ENCODE measurements at regions not wholly inside any gene's neighbourhood (a gene's known extent, or its start where the extent isn't known, plus 50 kb on each side); places are given as distances from the start of the nearest gene placed in this dataset.
"Not testable (repeated sequence)": the region's sequence is repeated elsewhere in the genome, so short reads cannot be mapped to it uniquely, and the experiment has no call there.

DNA sequence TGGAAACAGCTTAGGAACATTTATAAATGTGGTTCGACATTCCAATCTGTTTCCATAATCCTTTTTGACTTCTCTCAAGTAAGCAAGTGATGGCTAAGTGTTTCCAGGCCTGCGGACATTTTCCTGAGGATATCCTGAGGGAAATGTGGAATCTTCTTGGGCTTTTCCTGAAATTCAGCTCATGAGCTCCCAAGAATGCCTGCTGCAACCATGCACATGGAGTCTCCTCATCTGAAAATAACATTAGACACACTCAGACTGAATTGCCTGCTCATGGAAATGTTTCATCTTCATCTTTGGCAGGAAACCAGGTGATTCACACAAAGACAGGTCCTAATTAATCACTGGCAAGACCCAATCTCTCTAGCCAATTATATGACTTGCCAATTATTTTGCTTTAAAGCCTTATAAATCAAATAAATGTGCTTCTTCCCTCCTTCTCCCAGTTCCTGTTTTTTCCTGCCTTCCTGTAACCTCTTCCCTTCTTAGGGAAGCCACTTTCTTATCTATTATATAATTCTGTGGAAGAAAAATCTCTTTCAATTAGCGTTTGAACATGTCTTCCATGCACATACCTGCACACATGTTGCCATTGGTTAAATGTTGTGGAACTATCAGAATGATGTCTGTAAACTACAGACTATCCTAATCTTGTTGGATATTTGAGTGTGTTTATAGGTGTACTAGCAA lies 104.6 kb upstream of the MXRA5 start:
- DNase-seq (ENCODE audit: extremely low read depth, low read depth): peak; percentile 19

DNA sequence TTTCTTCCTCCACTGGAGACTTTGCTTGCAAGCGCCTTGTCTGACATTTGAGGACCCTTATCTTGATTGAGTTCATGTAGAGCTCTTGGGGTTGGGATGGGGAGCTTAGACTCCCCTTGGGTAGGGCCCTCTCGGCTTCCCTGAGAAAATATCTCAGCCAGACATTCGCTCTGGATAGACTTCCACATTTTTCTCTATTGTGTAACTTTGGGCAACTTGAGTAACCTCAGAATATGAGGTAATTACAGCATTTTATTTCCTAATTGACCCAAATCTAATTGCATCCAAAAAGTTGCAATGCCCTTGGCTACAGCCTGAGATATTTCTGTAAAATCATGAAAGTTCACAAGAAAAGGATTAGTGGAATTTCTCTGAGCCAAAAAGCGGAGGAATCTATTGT lies 102.8 kb upstream of the MXRA5 start:
- TF ChIP-seq, protein P1, sequence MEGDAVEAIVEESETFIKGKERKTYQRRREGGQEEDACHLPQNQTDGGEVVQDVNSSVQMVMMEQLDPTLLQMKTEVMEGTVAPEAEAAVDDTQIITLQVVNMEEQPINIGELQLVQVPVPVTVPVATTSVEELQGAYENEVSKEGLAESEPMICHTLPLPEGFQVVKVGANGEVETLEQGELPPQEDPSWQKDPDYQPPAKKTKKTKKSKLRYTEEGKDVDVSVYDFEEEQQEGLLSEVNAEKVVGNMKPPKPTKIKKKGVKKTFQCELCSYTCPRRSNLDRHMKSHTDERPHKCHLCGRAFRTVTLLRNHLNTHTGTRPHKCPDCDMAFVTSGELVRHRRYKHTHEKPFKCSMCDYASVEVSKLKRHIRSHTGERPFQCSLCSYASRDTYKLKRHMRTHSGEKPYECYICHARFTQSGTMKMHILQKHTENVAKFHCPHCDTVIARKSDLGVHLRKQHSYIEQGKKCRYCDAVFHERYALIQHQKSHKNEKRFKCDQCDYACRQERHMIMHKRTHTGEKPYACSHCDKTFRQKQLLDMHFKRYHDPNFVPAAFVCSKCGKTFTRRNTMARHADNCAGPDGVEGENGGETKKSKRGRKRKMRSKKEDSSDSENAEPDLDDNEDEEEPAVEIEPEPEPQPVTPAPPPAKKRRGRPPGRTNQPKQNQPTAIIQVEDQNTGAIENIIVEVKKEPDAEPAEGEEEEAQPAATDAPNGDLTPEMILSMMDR (IDR thresholded peaks at IDR 0.05; ENCODE audit: low read depth, low read length): no peak
- DNase-seq (ENCODE audit: extremely low read depth, low read depth): peak; percentile 46

More for the DNA sequence above, 104.6 kb upstream of the MXRA5 start:
- TF ChIP-seq, protein P1 (IDR thresholded peaks at IDR 0.05; ENCODE audit: low read depth, low read length): no peak

DNA sequence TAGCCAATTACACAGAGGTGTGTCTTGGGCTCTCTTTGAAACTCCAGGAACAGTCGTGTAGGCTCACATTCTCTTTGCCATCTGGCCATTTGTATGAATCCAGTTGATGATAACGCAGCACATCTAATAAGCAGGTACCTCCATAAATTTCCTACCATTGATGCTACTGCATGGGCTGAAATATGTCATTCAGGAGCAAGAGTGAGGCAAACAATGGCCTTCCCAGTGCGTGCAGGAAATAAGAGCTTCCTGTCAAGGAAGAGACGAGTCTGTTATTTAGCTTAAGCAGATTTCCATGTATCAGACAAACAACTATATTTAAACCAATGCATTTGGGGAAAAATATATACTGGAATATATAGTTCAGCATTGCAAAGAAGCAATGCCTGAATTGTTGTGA lies 102.1 kb upstream of the MXRA5 start:
- DNase-seq (ENCODE audit: extremely low read depth, low read depth): no peak
- TF ChIP-seq, protein P1 (IDR thresholded peaks at IDR 0.05; ENCODE audit: low read depth, low read length): no peak

DNA sequence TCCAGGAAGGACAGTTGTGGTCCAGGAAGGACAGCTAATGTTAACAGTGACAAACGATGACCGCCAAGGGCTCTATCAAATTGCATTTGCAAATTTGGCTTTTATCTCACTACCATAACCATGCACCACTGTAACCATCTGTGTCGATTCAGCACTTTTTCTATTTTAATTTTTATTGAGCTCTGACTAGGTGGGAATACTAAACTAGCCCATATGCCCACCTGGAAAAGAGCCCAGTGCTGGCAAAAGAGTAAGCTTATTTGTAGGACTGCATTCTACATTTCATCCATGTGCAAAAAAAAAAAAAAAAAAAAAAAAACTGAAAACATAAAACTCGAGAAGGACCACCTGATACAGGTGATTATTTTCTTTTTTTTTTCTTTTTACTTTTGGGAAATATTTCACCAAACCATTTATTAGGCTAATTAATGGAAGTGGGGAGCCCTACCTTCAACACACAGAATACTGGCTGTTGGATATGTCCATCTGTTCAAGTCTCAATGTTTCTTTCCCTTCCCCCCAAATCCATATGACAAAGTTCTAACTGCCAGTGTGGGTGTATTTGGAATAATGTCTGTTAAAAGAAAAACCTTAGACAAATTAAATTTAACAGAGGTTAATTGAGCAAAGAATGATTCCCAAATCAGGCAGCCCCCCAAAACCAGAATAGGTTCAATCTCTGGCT lies 99.5 kb upstream of the MXRA5 start:
- TF ChIP-seq, protein P1 (IDR thresholded peaks at IDR 0.05; ENCODE audit: low read depth, low read length): no peak
- no peak for DNase-seq (ENCODE audit: extremely low read depth, low read depth)

DNA sequence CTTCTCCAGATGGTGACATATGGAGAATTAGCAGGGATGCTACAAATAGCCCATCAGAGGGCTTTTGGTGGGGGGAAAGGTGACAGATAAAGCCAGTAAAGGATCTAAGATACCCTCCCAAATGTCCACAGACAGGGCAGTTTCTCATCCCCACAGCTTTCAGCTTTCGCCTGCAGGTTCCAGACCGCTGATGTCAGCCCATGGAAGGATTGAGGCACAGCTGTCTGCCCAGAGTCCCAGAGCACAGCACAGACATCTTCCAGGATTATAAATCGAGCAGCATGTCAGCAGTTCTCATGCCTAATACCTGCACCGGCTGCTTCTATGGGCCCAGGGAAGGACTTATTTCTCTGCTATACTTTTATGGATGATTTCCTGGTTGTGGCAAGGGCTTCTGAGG lies 96.7 kb upstream of the MXRA5 start:
- TF ChIP-seq, protein P1 (IDR thresholded peaks at IDR 0.05; ENCODE audit: low read depth, low read length): no peak
- no peak for DNase-seq (ENCODE audit: extremely low read depth, low read depth)

DNA sequence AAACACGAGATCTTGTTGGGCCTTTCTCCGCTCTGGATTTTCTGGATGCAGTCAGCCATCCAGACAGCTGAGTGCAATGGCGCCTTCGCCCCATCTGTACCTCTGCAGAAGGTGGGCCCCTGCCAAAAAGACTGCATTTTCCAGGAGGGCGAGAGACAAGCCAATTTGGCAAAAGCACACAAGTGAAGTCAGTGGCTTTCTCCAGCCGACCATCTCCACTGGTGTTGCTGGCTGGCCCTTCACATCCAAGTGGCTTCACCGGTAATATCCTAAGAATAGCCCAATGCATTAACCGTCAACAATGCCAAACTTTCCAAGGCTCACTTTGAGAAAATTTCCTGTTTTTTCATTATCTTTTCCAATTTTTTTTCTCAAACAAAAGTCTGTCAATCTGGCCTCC lies 96.2 kb upstream of the MXRA5 start:
- TF ChIP-seq, protein P1 (IDR thresholded peaks at IDR 0.05; ENCODE audit: low read depth, low read length): no peak
- no peak for DNase-seq (ENCODE audit: extremely low read depth, low read depth)

DNA sequence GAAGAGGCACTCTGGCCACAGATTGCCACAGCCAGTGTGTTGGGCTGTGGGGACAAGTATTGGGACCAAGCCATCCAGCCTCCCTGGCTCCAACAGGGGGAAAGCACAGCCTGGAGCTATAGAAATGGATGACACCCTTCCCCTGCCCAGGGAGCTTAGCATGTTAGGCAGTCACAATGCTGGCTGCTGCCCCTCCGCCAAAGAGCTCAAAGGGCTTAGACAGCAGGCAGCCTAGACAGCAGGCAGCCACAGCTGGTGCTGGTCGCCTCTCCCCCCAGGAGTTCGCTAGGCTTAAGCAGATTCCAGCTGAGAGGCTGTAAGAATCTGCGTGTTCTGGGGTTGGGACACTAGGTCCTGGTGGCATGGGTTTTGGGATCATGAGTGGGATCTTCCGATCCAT lies 94.5 kb upstream of the MXRA5 start:
- DNase-seq (ENCODE audit: extremely low read depth, low read depth): no peak
- TF ChIP-seq, protein P1 (IDR thresholded peaks at IDR 0.05; ENCODE audit: low read depth, low read length): no peak

DNA sequence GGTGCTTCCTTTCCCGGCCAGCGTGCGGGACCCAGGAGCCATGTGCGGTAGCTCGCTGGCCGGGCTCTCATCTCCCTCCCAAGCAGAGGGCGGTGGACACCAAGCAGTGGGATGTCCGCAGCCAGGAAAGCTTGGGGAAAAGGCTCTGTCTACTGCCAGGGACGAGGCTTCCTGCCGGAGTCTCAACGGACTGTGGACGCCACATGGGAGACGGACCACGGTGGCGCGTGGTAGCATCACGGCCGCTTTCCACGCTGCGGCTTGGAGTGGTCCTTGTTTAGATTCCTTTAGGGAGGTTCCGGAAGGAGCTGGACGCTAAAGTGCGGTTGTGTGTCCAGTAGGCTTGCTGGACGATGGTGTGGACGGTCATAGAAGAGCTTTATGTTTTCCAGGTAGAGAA lies 89.5 kb upstream of the MXRA5 start:
- not testable (repeated sequence) for DNase-seq (ENCODE audit: extremely low read depth, low read depth)
